HCT116 (cell line): ENCODE measurements at regions not wholly inside any gene's neighbourhood (a gene's known extent, or its start where the extent isn't known, plus 50 kb on each side); places are given as distances from the start of the nearest gene placed in this dataset.

Source experiments
- ATAC-seq: fragments of 200-7000 bp; cut with Tn5 transposase; 2 replicates; pipeline ENCODE4 v1.9.1; 2020; ENCODE audit warnings: mild to moderate bottlenecking, moderate library complexity
- BruUV-seq: library from RNA; stranded (reverse); fragments of 400-500 nt; replicated peaks from 2 replicates; lab custom pipeline; 2021; lab: Mats Ljungman, UMichigan
- CTCF ChIA-PET: fragments of 300-600 bp; sonication (Branson Sonifier 250); formaldehyde crosslinking; loops from one replicate; lab custom pipeline; 2021; ENCODE audit warnings: antibody characterized with exemption; lab: Charles Lee
- POLR2A ChIA-PET: fragments of 300-600, 350-600 bp; sonication (Branson Sonifier 250); formaldehyde crosslinking; loops from one replicate; lab custom pipeline; 2021; ENCODE audit warnings: antibody characterized with exemption; lab: Charles Lee
- RAD21 ChIA-PET, 2 experiments: fragments of 300-600 bp; sonication (Branson Sonifier 250); formaldehyde crosslinking; loops; one replicate each; lab custom pipeline; 2023; ENCODE audit warnings: low total read pairs in 2 of 2; ENCODE audit not compliant: uncharacterized antibody in 2 of 2, unreplicated experiment in 2 of 2, low non-redundant PET in 1 of 2; lab: Charles Lee
- DNase-seq: peaks from one replicate; pipeline ENCODE4 v3.0.0-alpha.2; 2010; ENCODE audit warnings: low read depth, low spot score
- H2AFZ ChIP-seq: fragments of 200-600 bp; shearing (Covaris generic), sonication (generic); 2 replicates; pipeline ENCODE4 v1.6.1; 2017; ENCODE audit warnings: low read depth, mixed run types, mixed read lengths, antibody characterized with exemption, low read length; ENCODE audit not compliant: poor library complexity, severe bottlenecking
- H3K27ac ChIP-seq: 2 replicates; pipeline ENCODE4 v1.5.1; 2012; ENCODE audit warnings: low read depth, low read length
- H3K27me3 ChIP-seq: fragments of 200-600 bp; sonication (generic); 2 replicates; pipeline ENCODE4 v1.6.1; 2016; ENCODE audit warnings: mixed run types, low read length, mixed read lengths; ENCODE audit not compliant: insufficient read depth
- H3K36me3 ChIP-seq, 2 experiments: fragments of 200-500 bp in 1 of 2; fragments of 200-600 bp in 1 of 2; sonication (Bioruptor generic) in 1 of 2; sonication (generic) in 1 of 2; 2 replicates each; pipeline versions ENCODE4 v1.5.1 to v1.6.1; 2014 to 2016; ENCODE audit warnings: low read length in 2 of 2, inconsistent platforms in 1 of 2, mixed read lengths in 1 of 2, mixed run types in 1 of 2; ENCODE audit not compliant: insufficient read depth in 2 of 2, control insufficient read depth in 1 of 2
- H3K4me1 ChIP-seq, 2 experiments: fragments of 200-600 bp in 1 of 2; sonication (generic) in 1 of 2; 2 replicates each; pipeline versions ENCODE4 v1.5.1 to v1.6.1; 2012 to 2017; ENCODE audit warnings: low read length in 2 of 2, inconsistent platforms in 1 of 2, mild to moderate bottlenecking in 1 of 2, mixed read lengths in 1 of 2, mixed run types in 1 of 2, moderate library complexity in 1 of 2; ENCODE audit not compliant: insufficient read depth in 2 of 2, control insufficient read depth in 1 of 2
- H3K4me2 ChIP-seq: fragments of 200-600 bp; sonication (generic); 2 replicates; pipeline ENCODE4 v1.6.1; 2017; ENCODE audit warnings: mixed run types, low read length, mixed read lengths
- H3K4me3 ChIP-seq, 2 experiments: fragments of 200-600 bp in 1 of 2; sonication (generic) in 1 of 2; replicated peaks in 1 of 2; 2 replicates each; pipeline ENCODE4 v1.5.1; 2011 to 2016; ENCODE audit warnings: low read length in 2 of 2, control low read depth in 1 of 2, low read depth in 1 of 2, mild to moderate bottlenecking in 1 of 2, mixed read lengths in 1 of 2, mixed run types in 1 of 2
- H3K79me2 ChIP-seq: fragments of 200-600 bp; sonication (generic); 2 replicates; pipeline ENCODE4 v1.6.1; 2017; ENCODE audit warnings: mild to moderate bottlenecking, mixed run types, low read length, moderate library complexity, mixed read lengths; ENCODE audit not compliant: insufficient read depth
- H3K9ac ChIP-seq: fragments of 200-600 bp; sonication (generic); 2 replicates; pipeline ENCODE4 v1.6.1; 2016; ENCODE audit warnings: low read length, mixed read lengths
- H3K9me2 ChIP-seq: fragments of 200-600 bp; sonication (generic), shearing (Covaris generic); 2 replicates; pipeline ENCODE4 v1.6.1; 2017; ENCODE audit warnings: mixed run types, mild to moderate bottlenecking, moderate library complexity; ENCODE audit not compliant: insufficient read depth
- H3K9me3 ChIP-seq, 2 experiments: fragments of 200-500 bp in 1 of 2; fragments of 200-600 bp in 1 of 2; sonication (Bioruptor generic) in 1 of 2; sonication (generic) in 1 of 2; 2 replicates each; pipeline ENCODE4 v1.6.1; 2014 to 2017; ENCODE audit warnings: low read length in 2 of 2, mixed read lengths in 2 of 2, inconsistent platforms in 1 of 2, low read depth in 1 of 2, mild to moderate bottlenecking in 1 of 2, mixed run types in 1 of 2, moderate library complexity in 1 of 2; ENCODE audit not compliant: control insufficient read depth in 1 of 2, insufficient read depth in 1 of 2
- H4K20me1 ChIP-seq: fragments of 200-600 bp; sonication (generic), shearing (Covaris generic); 2 replicates; pipeline ENCODE4 v1.6.1; 2017; ENCODE audit warnings: mixed run types, mild to moderate bottlenecking, moderate library complexity; ENCODE audit not compliant: insufficient read depth
- ATF3 ChIP-seq: IDR thresholded peaks from 2 replicates; pipeline ENCODE4 v1.6.1; 2012
- CBX3 ChIP-seq: IDR thresholded peaks from 2 replicates; pipeline ENCODE4 v1.6.1; 2012; ENCODE audit warnings: low read depth
- CEBPB ChIP-seq: IDR thresholded peaks from 2 replicates; pipeline ENCODE4 v1.6.1; 2012; ENCODE audit warnings: low read depth
- EGR1 ChIP-seq: IDR thresholded peaks from 2 replicates; pipeline ENCODE4 v1.6.1; 2012; ENCODE audit warnings: low read depth
- FOSL1 ChIP-seq: IDR thresholded peaks from 2 replicates; pipeline ENCODE4 v1.6.1; 2012; ENCODE audit warnings: low read depth
- POLR2A ChIP-seq: IDR thresholded peaks from 2 replicates; pipeline ENCODE4 v1.7.0; 2011; ENCODE audit warnings: borderline replicate concordance; ENCODE audit not compliant: insufficient read depth, insufficient read length; ENCODE audit errors: extremely low read depth
- SIN3A ChIP-seq: IDR thresholded peaks from 2 replicates; pipeline ENCODE4 v1.6.1; 2012; ENCODE audit warnings: low read depth
- SP1 ChIP-seq: IDR thresholded peaks from 2 replicates; pipeline ENCODE4 v1.6.1; 2012; ENCODE audit warnings: low read depth
- SRF ChIP-seq: IDR thresholded peaks from 2 replicates; pipeline ENCODE4 v1.6.1; 2012; ENCODE audit warnings: low read depth
- TCF7L2 ChIP-seq: IDR thresholded peaks from 2 replicates; pipeline ENCODE4 v1.7.0; 2011; ENCODE audit warnings: borderline replicate concordance, inconsistent platforms; ENCODE audit not compliant: insufficient read depth, insufficient read length; ENCODE audit errors: extremely low read depth
- YY1 ChIP-seq: IDR thresholded peaks from 2 replicates; pipeline ENCODE4 v1.6.1; 2011; ENCODE audit warnings: low read length, low read depth, moderate library complexity, mild to moderate bottlenecking; ENCODE audit not compliant: insufficient replicate concordance; ENCODE audit errors: extremely low read depth
- ZFX ChIP-seq: fragments of 450-650 bp; IDR thresholded peaks from 2 replicates; pipeline ENCODE4 v1.6.1; 2017
- ZNF274 ChIP-seq: fragments of 200-500 bp; sonication (Bioruptor generic); IDR thresholded peaks from 2 replicates; pipeline ENCODE4 v1.6.1; 2014; ENCODE audit warnings: mild to moderate bottlenecking, low read depth, low read length, inconsistent platforms
- intact Hi-C: fragments of 100-400 bp; cut with micrococcal nuclease; formaldehyde crosslinking; loops from 2 replicates; pipeline ENCODE4 v1.10.0; 2022
- TF ChIP-seq, protein P1 (sequence below), 3 experiments: fragments of 200-600 bp in 1 of 3; sonication (generic) in 1 of 3; IDR thresholded peaks in 2 of 3; conservative IDR thresholded peaks in 1 of 3; 2 replicates each; pipeline ENCODE4 v1.5.1; 2012 to 2017; ENCODE audit warnings: low read depth in 2 of 3, low read length in 2 of 3, antibody characterized with exemption in 1 of 3, borderline replicate concordance in 1 of 3, control low read depth in 1 of 3, mild to moderate bottlenecking in 1 of 3, mixed read lengths in 1 of 3, mixed run types in 1 of 3, moderate library complexity in 1 of 3; ENCODE audit not compliant: insufficient read depth in 1 of 3

- H3K4me3 ChIP-seq: no peak overlapping the region
- no peaks in the 10 kb centered on the region for H3K4me1 ChIP-seq
- H3K4me2 ChIP-seq: no peak overlapping the region
- H3K9me3 ChIP-seq: no peaks in the 10 kb centered on the region
- ChIA-PET CTCF (no interaction called here), RAD21 (no interaction called here), POLR2A (no interaction called here)
- no peak overlapping the region for H3K27ac ChIP-seq
- H3K36me3 ChIP-seq: no peaks in the 10 kb centered on the region
- BruUV-seq: no TSS peak
- H3K79me2 ChIP-seq: no peaks in the 10 kb centered on the region
- DNase-seq: no peak
- no peak for ATAC-seq
- H3K9ac ChIP-seq: no peak overlapping the region
- H3K27me3 ChIP-seq: peaks cover 4% of the 10 kb centered on the region; the same call in 1 of the 2 replicates
- H3K9me2 ChIP-seq: no peaks in the 10 kb centered on the region
- intact Hi-C loops: no loop called here
- TF ChIP-seq ZNF274 (no peak), SIN3A (no peak), TCF7L2 (no peak), CBX3 (no peak), YY1 (no peak), EGR1 (no peak), ATF3 (no peak), SRF (no peak), FOSL1 (no peak), POLR2A (no peak), SP1 (no peak), CEBPB (no peak), ZFX (no peak)
- TF ChIP-seq, protein P1, sequence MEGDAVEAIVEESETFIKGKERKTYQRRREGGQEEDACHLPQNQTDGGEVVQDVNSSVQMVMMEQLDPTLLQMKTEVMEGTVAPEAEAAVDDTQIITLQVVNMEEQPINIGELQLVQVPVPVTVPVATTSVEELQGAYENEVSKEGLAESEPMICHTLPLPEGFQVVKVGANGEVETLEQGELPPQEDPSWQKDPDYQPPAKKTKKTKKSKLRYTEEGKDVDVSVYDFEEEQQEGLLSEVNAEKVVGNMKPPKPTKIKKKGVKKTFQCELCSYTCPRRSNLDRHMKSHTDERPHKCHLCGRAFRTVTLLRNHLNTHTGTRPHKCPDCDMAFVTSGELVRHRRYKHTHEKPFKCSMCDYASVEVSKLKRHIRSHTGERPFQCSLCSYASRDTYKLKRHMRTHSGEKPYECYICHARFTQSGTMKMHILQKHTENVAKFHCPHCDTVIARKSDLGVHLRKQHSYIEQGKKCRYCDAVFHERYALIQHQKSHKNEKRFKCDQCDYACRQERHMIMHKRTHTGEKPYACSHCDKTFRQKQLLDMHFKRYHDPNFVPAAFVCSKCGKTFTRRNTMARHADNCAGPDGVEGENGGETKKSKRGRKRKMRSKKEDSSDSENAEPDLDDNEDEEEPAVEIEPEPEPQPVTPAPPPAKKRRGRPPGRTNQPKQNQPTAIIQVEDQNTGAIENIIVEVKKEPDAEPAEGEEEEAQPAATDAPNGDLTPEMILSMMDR (IDR thresholded peaks at IDR 0.05 in 2 of 3, conservative IDR thresholded peaks at IDR 0.05 in 1 of 3; ENCODE audit: borderline replicate concordance in 1 of 3, insufficient read depth in 1 of 3, low read depth in 2 of 3, low read length in 2 of 3): no peak
- TF ChIP-seq, all 23 proteins: peak for 0
- Histone ChIP-seq H2AFZ (no peak overlapping the region), H4K20me1 (no peaks in the 10 kb centered on the region)
Measured at GRCh38 chr3:140809316-140809715, 131.5 kb downstream of the TRIM42 start.
